GM23248 (cell line): ENCODE measurements at regions not wholly inside any gene's neighbourhood (a gene's known extent, or its start where the extent isn't known, plus 50 kb on each side); places are given as distances from the start of the nearest gene placed in this dataset.

ENCODE experiments used
- EZH2 ChIP-seq: fragments of 200-600 bp; sonication (generic); IDR thresholded peaks from 2 replicates; pipeline ENCODE4 v1.6.1; 2018; ENCODE audit warnings: antibody characterized with exemption, mild to moderate bottlenecking; ENCODE audit not compliant: insufficient read depth, poor library complexity, severe bottlenecking
- EZH2phosphoT487 ChIP-seq: fragments of 200-600 bp; sonication (generic); IDR thresholded peaks from 2 replicates; pipeline ENCODE4 v1.6.1; 2018; ENCODE audit warnings: antibody characterized with exemption, moderate library complexity, mild to moderate bottlenecking, low read depth; ENCODE audit not compliant: insufficient read depth

GRCh38 chr2:9747396-9747795, 95.9 kb upstream of the TAF1B start:
- TF ChIP-seq EZH2 (no peak), EZH2phosphoT487 (no peak)
